ENCODE measurements at regions not wholly inside any gene's neighbourhood (a gene's known extent, or its start where the extent isn't known, plus 50 kb on each side); places are given as distances from the start of the nearest gene placed in this dataset.

DNA sequence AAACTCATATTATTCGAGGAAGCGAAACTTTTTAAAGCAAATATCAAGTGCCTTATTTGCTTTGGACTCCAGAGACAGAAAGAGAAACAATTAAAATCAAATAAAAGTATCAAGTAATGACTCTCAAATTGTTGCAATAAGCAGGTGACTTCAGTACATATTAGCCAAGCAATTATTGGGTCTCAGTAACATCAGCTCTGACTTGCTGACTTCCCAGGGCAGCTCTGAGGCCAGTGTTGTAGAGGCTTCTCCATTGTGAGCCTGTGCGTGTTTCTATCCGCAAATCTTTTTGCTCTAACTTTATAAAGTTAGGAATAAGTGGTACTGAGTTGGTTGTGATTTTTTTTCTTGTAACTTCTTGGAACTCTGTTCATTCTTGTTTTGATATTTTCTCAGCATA lies 186.8 kb upstream of the PRLR start:
- no peak for FAIRE-seq

DNA sequence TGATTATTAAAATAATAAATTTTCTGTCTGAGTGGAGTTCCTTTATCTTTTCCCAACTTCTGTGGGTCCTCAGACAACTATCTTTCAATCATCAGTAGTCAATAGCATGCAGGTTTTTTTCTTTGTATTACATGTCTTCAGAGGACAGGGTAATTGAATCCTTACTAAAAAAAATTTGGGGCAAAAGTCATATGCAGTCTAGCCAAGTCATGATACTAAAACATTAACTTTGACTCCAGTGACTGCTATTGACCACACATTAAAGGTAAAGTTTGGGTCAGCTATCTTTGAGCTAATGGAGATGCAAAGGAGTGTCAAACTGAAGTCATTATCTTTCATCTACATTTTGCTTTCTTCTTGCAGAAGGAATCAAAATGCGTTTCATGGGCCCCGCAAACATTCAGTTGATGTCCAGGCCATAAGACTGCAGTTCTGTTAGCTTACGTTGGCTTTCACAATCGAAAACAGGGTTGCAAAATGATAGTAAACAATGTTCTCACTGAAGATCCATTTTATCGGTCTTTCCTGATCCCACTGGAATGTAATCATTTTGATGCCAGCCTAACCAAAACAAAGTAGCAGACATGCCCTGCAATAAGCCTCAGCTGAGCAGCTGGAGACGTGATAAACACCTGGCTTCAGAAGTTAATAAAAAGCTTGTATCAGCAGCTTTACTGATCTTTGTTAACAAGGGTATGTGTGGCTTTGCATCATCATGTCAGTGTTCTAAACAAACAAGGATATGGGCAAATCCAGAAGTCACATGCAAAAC lies 186.1 kb upstream of the PRLR start:
- FAIRE-seq, result no peak

DNA sequence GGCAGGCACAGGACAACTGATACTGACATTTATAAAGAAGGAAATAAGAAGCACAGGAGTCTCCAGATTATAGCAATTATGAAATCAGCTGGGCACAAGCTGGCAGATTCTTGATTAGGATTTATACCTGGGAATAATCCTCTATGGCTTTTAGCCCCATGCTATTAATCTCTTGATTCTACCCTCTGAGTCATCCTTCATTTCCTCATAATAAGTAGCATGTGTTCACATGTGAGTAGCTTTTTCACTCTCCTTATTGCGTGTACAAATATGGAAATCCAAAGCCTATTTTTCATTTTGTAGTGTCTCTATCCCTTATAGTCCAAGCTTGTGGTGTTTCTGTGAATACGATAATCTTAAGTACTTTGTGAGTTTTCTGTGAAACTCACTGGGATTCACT lies 185.0 kb upstream of the PRLR start:
- no peak for FAIRE-seq

GRCh38 chr5:35409361-35409760 lies 179.1 kb upstream of the PRLR start:
- FAIRE-seq, result no peak

GRCh38 chr5:35408146-35408545 lies 177.9 kb upstream of the PRLR start:
- no peak for FAIRE-seq

DNA sequence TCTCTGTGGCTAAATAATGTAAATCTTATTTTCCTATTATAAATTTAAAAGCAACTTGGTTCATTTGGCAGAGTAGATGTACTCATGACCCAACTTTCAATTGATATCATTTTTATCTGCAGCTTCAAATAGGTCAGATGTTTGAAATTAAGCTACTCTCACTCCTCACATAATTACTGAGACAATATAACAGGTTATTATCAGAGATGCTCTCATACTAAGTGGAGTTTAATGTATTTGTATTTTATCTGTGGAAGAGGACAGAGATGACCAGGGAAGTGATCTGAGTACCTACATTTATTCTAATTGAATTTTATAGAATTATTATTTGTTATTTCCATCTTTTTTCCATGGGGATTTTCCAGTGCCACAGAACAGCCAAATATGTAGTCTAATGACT lies 177.4 kb upstream of the PRLR start:
- FAIRE-seq, result no peak

DNA sequence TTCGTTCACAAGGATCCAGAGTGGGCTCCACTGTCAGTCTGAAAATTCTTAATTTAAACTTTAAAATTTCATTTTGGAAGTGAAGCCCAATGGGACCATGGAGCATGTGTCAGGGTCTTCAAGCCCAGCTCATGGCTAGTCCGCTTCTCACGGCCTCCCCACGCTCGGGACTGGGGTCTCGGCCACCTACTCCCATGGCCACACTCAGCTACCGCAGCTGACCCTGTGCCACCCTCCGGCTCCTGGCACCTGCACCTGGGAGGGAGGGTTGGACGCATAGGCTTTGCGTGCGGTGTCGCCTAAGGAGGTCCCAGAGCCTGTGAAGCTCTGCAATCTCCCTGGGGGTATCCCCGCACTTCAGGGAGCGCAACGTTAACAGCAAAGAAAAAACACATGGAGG lies 175.7 kb upstream of the PRLR start:
- FAIRE-seq, result no peak

DNA sequence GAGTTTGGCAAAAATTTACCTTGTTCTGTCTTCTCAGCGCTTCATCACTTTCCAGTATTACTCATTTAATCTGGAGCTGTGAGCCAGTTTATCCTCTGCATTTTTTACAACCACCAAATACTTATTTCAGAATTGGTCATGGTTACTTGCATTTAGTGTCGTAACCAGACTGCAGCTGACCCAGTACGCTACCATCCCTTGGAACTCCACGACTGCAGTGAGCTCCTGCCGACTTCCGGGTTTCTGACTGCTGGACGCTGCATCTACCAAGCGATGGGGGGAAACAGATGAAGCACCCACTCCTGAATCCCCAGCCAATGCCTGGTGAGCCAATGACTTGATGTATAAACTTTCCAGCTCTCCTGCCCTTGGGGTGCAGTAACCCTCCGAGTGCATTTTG lies 174.4 kb upstream of the PRLR start:
- no peak for FAIRE-seq

DNA sequence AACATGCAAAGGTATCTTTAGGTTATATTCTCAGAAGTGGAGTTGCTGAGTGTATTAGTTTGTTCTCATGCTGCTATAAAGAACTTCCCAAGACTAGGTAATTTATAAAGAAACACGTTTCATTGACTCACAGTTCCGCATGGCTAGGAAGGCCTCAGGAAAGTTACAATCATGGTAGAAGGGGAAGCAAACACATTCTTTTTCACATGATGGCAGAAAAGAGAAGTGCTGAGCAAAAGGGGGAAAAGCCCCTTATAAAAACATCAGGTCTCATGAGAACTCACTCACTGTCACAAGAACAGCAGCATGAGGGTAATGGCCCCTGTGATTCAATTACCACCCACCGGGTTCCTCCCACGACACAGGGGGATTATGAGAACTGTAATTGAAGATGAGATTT lies 163.6 kb upstream of the PRLR start:
- FAIRE-seq, result no peak

DNA sequence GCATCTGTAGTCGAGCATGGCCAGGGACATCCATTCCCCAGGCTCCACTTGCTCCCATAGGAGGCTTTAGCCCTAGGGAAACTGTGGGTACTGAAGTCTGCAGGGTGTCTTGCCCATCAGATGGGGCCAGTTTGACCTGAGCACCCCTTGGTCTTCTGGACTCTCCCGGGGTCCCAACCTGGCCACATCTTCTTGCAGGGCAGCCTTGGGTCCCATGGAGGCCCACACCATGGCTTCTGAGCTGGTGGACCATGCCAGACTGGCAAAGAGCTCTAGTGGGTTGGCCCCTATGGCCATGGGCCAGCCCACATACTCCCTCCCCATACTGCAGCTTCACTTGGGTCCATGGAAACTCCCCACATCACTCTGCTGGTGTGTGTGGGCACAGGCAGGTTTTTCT lies 154.4 kb upstream of the PRLR start:
- FAIRE-seq, result no peak

DNA sequence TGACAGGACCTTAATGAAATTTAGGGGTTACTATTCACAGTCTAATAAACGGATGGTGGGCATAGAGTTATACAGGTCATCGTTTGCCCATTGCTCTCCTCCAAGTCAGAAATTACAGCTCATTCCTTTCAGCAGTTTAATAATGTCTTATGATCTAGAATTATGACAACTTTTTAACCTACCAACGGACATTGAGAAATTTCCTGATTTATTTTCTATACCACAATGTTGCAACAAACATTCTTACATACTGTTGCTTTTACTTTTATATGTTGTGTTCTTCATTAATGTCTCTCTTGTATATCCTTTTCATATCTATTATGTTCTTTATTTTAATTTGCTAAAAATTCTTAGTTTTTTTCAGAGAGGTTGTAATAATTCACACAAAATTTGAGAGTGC lies 152.8 kb upstream of the PRLR start:
- FAIRE-seq, result no peak

DNA sequence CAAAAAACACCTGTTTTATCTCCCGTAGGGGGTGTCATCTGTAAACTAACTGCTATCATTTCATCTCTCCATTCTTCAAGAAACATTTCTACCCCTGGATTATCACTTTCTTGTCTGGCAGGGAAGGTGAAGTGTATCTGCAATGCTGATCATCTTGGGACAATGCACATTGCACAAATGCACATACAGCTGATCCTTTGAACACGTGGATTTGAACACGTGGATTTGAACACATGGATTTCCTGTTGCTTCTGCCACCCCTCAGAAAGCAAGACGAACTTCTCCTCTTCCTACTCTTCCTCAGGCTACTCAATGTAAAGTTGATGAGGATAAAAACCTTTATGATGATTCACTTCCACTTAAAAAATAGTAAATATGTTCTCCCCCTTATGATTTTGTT lies 147.4 kb upstream of the PRLR start:
- FAIRE-seq, result no peak

- no peak for FAIRE-seq
Observed at GRCh38 chr5:35374584-35374983, 144.3 kb upstream of the PRLR start.

- FAIRE-seq, result no peak
Observed at GRCh38 chr5:35373249-35373648, 143.0 kb upstream of the PRLR start.

- FAIRE-seq, result no peak
Observed at GRCh38 chr5:35372482-35372881, 142.2 kb upstream of the PRLR start.

DNA sequence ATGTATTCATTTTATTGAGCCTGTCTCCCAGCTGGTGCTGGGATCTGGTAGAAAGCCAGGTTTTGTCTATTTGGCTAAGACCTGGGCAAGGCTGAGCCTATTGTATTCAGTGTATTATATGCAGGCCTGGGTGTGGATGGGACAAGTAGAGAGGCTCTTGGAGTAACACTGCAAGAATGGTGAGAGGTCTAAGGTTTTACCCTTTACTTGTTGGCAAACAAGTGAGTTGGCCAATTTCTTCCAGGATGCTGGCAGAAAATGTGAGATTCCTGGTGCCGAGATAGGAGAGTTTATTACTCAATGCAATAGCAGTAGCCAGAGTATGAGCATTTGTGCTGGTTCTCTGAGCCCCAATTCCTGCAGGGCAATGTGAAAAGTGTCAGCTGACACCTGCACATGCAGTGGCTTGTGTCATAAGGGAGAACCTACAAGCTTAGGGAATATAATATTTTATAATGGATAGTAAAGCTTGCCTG lies 141.7 kb upstream of the PRLR start:
- no peak for FAIRE-seq

GRCh38 chr5:35370871-35371270 lies 140.6 kb upstream of the PRLR start:
- FAIRE-seq, result no peak

DNA sequence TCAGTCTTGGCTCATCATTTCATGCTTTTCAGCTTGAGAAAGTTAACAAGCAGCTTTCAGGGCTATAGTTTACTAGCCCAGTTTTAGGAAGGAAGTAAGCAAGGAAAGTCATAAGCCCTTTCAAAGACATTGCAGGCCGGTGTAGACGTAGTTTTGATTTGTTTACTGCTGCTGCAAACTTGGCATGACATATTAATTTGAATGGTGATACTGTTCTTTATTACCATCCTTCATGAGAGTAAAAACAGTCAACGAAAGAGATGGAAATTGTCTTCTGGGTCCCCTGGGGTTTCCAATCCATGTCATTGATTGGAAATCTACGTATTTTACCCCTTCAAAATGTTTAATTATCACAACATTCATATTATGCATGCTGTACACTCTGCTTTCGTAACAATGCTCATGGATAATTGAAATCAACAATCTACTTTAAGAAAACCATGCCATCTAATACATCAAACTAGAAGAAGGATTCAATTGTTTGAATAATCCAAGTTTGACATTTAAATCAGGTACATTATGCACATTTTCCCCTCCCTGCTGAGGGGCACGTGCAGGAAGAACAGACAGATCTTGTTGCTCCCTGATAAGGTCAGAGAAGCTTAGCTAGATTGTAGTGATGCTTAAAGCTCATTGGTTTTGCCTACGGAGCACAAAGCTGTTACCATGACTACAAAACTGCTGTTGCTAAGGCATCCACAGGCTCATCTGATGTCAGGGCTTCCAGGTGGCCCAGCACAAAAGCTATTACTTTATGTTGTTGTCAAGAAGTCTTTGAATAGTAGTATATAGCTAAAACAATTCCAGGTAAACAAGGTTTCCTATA lies 139.9 kb upstream of the PRLR start:
- FAIRE-seq, result no peak

- no peak for FAIRE-seq
Observed at GRCh38 chr5:35367526-35367925, 137.2 kb upstream of the PRLR start.

DNA sequence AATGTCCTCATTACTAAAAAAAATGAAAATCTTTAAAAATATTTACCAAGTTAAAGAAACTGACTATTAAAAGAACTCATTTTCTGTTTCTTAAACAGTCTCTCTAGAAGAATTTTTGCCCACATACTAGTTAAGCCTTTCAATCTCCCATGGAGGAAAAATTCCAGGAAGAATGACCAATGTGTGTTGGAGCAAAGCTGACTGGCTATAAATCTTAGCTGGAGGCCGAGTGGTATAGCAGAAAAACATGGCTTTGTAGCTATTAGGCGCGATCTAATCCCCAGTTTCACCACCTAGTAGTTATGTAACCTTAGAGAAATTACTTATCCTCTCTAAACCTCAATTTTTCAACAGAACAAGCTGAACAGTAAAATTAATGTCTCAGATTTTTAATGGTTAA lies 135.5 kb upstream of the PRLR start:
- FAIRE-seq, result no peak

GRCh38 chr5:35364350-35364749 lies 134.1 kb upstream of the PRLR start:
- FAIRE-seq, result no peak

- FAIRE-seq, result no peak
Observed at GRCh38 chr5:35363387-35363965, 133.2 kb upstream of the PRLR start.

- no peak for FAIRE-seq
Observed at GRCh38 chr5:35362772-35363171, 132.5 kb upstream of the PRLR start.

DNA sequence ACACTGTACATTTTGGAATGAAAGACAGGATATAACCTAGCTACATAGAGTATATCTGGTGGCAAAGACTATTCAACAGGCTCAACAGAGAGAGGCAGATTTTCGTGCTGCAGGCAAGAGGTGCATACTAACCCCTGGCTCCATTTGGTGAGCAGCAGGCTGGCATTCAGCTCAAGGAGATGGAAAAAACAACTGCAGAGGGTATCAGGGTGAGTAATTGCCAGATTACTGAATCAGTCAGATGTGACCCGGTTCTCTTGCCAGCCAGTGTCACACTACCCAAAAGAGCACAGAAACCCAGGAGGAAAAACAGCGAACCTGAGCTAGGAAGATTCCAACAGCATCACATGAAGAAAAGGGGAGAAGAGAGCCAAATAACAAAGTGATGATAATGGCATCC lies 130.4 kb upstream of the PRLR start:
- no peak for FAIRE-seq
